AG04449 (cell line): ENCODE measurements at regions not wholly inside any gene's neighbourhood (a gene's known extent, or its start where the extent isn't known, plus 50 kb on each side); places are given as distances from the start of the nearest gene placed in this dataset.

Experiments used
- CTCF ChIA-PET: fragments of 350-600 bp; formaldehyde crosslinking; extraction: SDS; loops from one replicate; lab custom pipeline; 2021; ENCODE audit warnings: antibody characterized with exemption; lab: Yijun Ruan, JAX
- POLR2A ChIA-PET: fragments of 400-600, 350-600 bp; formaldehyde crosslinking; extraction: SDS; loops from one replicate; lab custom pipeline; 2020; ENCODE audit warnings: antibody characterized with exemption, inconsistent platforms; lab: Yijun Ruan, JAX
- DNase-seq: peaks from one replicate; pipeline ENCODE4 v3.0.0-alpha.2; 2010; ENCODE audit warnings: low read depth, low spot score
- H3K4me3 ChIP-seq: 2 replicates; pipeline ENCODE4 v1.5.1; 2011; ENCODE audit warnings: low read depth, mild to moderate bottlenecking, control low read depth, low read length
- TF ChIP-seq, protein P1 (sequence below): IDR thresholded peaks from one replicate; pipeline ENCODE4 v1.5.1; 2011; ENCODE audit warnings: mild to moderate bottlenecking, moderate library complexity, low read length, control low read depth, inconsistent platforms; ENCODE audit not compliant: insufficient read depth; ENCODE audit errors: missing control alignments

DNA sequence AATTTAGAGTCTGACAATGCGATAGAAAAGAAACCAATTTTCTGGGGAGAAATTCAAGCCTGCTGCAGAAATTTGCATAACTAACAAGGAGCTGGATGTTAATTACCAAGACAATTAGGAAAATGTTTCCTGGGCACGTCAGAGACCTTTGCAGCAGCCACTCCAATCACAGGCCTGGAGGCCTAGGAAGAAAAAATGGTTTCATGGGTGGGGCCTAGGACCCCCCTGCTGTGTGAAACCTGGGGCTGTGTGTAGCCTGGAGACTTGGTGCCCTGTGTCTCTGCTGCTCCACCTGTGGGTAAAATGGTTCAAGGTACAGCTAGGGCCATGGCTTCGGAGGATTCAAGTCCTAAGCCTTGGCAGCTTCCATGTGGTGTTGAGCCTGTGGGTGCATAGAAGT lies 837.9 kb downstream of the OTOL1 start:
- POLR2A ChIA-PET: no interaction called here
- no peak overlapping the region for H3K4me3 ChIP-seq
- CTCF ChIA-PET: no interaction called here
- DNase-seq: no peak
- TF ChIP-seq, protein P1, sequence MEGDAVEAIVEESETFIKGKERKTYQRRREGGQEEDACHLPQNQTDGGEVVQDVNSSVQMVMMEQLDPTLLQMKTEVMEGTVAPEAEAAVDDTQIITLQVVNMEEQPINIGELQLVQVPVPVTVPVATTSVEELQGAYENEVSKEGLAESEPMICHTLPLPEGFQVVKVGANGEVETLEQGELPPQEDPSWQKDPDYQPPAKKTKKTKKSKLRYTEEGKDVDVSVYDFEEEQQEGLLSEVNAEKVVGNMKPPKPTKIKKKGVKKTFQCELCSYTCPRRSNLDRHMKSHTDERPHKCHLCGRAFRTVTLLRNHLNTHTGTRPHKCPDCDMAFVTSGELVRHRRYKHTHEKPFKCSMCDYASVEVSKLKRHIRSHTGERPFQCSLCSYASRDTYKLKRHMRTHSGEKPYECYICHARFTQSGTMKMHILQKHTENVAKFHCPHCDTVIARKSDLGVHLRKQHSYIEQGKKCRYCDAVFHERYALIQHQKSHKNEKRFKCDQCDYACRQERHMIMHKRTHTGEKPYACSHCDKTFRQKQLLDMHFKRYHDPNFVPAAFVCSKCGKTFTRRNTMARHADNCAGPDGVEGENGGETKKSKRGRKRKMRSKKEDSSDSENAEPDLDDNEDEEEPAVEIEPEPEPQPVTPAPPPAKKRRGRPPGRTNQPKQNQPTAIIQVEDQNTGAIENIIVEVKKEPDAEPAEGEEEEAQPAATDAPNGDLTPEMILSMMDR: no peak

DNA sequence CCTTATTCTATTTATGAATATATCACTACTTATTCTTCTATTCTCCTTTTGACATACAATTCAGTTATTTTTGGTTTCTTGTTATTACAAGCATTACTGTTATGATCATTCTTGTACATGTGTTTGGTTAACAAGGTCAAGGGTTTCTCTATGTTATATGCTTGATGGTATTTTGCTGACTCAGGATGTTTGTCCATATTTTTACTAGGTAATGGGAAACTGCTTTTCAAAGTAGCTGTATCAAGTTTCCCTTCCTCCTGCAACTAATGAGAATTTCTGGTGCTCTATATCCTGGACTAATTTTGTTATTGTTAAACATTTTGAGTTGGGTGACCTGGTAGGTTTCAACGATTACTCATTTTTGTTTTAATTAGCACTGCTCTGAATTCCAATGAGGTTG lies 841.0 kb downstream of the OTOL1 start:
- ChIA-PET CTCF (no interaction called here), POLR2A (no interaction called here)
- TF ChIP-seq, protein P1: no peak
- H3K4me3 ChIP-seq: no peak overlapping the region
- DNase-seq: no peak

DNA sequence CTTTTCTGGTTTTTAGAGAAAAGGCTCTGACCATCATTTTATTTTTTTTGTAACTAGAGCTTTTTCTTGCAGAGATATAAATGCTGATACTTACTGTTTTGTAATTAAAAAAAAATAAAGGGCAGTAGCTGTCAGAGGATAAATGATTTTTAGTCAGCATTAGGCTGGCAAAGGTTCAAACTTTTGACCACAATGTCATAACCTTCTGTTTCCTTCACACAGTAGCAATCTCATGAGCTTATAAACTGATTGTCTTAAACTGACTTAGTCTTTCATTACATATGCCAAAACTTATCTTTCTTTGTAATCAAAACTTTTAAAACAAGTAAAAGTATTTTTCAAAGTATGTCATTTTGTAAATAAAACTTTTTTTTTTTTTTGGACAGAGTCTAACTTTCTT lies 841.9 kb downstream of the OTOL1 start:
- no peak overlapping the region for H3K4me3 ChIP-seq
- ChIA-PET POLR2A (no interaction called here), CTCF (no interaction called here)
- DNase-seq: no peak
- TF ChIP-seq, protein P1: no peak

DNA sequence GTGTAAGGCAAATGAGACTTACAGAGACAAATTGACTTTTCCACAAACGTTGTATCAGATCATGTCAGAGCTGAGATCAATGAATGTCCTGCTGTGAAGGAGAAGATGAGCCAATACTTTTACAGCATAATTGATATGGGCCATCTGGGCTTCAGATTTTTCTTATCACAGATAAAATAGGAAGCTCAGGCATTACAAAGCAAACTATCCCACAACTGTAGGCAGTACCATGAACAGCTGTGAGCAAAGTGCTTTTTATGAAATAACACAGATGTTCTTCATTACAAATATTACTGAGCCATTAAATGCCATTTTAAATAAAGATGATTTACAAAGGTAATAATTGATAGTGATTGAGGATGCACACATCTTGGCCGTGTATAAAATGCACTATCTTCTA lies 852.3 kb downstream of the OTOL1 start:
- CTCF ChIA-PET: interaction anchor here (1.1 kb wide), 1 partner anchor 10 kb away, joined by 3 read pairs; no protein-coding TSS in a partner anchor
- no peak for DNase-seq
- TF ChIP-seq, protein P1: no peak
- no peak overlapping the region for H3K4me3 ChIP-seq
- POLR2A ChIA-PET: no interaction called here

DNA sequence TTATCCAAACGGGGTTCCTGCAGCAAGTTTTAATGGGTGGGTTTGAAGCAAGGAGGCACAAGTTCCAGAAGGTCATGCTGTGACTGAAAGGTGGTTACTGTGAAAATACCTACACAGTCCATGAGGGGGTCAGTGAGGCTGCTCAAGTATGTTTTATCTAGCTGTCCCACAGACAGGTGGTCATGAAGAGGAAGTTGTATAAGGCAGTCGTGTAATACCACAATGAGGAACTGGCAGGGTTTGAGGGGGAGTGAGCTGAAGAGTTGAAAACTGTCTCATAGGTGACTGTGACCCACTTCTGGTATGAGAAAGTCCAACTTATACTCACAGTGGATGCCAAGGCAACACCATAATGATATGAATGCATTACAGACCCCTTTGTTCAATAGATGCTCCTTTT lies 856.8 kb downstream of the OTOL1 start:
- TF ChIP-seq, protein P1: no peak
- no peak for DNase-seq
- ChIA-PET CTCF (no interaction called here), POLR2A (no interaction called here)
- H3K4me3 ChIP-seq: no peak overlapping the region

DNA sequence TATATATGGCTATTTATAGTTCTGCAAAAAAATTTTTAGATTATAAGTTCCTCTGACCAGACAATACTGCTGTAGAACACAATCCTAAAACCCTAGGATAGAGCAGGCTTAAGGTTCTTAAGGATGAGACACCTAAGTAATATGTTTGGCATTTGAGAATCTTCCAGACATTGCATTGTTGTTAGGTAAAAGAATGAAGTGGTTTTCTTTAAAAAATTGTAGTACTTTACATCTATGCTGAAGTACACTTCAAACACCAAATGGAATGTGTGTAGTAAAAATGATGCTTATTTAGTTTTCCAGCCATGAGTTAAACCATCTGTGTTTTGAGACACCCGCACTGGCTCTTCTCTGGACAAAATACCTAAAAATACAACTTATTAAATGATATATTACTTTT lies 857.7 kb downstream of the OTOL1 start:
- POLR2A ChIA-PET: interaction anchor here (0.6 kb wide), 2 partner anchors 11 to 633 kb away, joined by 3 read pairs; no protein-coding TSS in a partner anchor

More for the DNA sequence above, 857.7 kb downstream of the OTOL1 start:
- CTCF ChIA-PET: no interaction called here
- peak; percentile 74 for DNase-seq
- no peak overlapping the region for H3K4me3 ChIP-seq
- TF ChIP-seq, protein P1: no peak
